Neural cell (in vitro differentiated cells): ENCODE measurements at regions not wholly inside any gene's neighbourhood (a gene's known extent, or its start where the extent isn't known, plus 50 kb on each side); places are given as distances from the start of the nearest gene placed in this dataset.

Source experiments
- H2AFZ ChIP-seq: fragments of 200-600, 300-800 bp; sonication (generic), shearing (Covaris generic); 2 replicates; pipeline ENCODE4 v1.6.0; 2014; ENCODE audit warnings: low read depth, mild to moderate bottlenecking, antibody characterized with exemption, low read length, moderate library complexity
- H3F3A ChIP-seq: fragments of 200-600 bp; shearing (Covaris generic); 2 replicates; pipeline ENCODE4 v1.6.1; 2016; ENCODE audit warnings: mild to moderate bottlenecking, moderate library complexity, mixed read lengths, antibody characterized with exemption, low read length; ENCODE audit not compliant: insufficient read depth, poor library complexity, severe bottlenecking
- H3K27ac ChIP-seq: fragments of 200-600, 300-800 bp; sonication (generic), shearing (Covaris generic); 2 replicates; pipeline ENCODE4 v1.5.1; 2014; ENCODE audit warnings: mild to moderate bottlenecking, low read length, moderate library complexity
- H3K27me3 ChIP-seq: fragments of 300-800, 200-600 bp; sonication (generic), shearing (Covaris generic); 2 replicates; pipeline ENCODE4 v1.6.0; 2014; ENCODE audit warnings: mild to moderate bottlenecking, low read depth, low read length, moderate library complexity; ENCODE audit not compliant: insufficient read depth
- H3K36me3 ChIP-seq: fragments of 300-800, 200-600 bp; sonication (generic), shearing (Covaris generic); 2 replicates; pipeline ENCODE4 v1.5.1; 2014; ENCODE audit warnings: mild to moderate bottlenecking, antibody characterized with exemption, low read length, moderate library complexity; ENCODE audit not compliant: insufficient read depth
- H3K4me2 ChIP-seq: fragments of 300-800, 200-600 bp; sonication (generic), shearing (Covaris generic); 2 replicates; pipeline ENCODE4 v1.6.0; 2014; ENCODE audit warnings: mild to moderate bottlenecking, low read length
- H3K4me3 ChIP-seq: fragments of 300-800, 200-600 bp; sonication (generic), shearing (Covaris generic); 2 replicates; pipeline ENCODE4 v1.5.1; 2014; ENCODE audit warnings: mild to moderate bottlenecking, low read length, moderate library complexity
- H3K79me2 ChIP-seq: fragments of 200-600 bp; shearing (Covaris generic); replicated peaks from 2 replicates; pipeline ENCODE4 v1.6.0; 2014; ENCODE audit warnings: mild to moderate bottlenecking, low read length, moderate library complexity; ENCODE audit not compliant: insufficient read depth
- H3K9ac ChIP-seq: fragments of 300-800, 200-600 bp; sonication (generic), shearing (Covaris generic); 2 replicates; pipeline ENCODE4 v1.6.1; 2016; ENCODE audit warnings: mild to moderate bottlenecking, low read length, mixed read lengths
- H3K9me2 ChIP-seq: fragments of 200-600 bp; shearing (Covaris generic); 2 replicates; pipeline ENCODE4 v1.6.1; 2016; ENCODE audit warnings: mild to moderate bottlenecking, low read length, mixed read lengths; ENCODE audit not compliant: insufficient read depth
- H3K9me3 ChIP-seq: fragments of 200-600, 300-800 bp; sonication (generic), shearing (Covaris generic); 2 replicates; pipeline ENCODE4 v1.6.1; 2016; ENCODE audit warnings: mild to moderate bottlenecking, mixed run types, low read length, moderate library complexity, mixed read lengths
- H4K20me1 ChIP-seq: fragments of 200-600 bp; shearing (Covaris generic); 2 replicates; pipeline ENCODE4 v1.6.1; 2016; ENCODE audit warnings: mild to moderate bottlenecking, mixed run types; ENCODE audit not compliant: insufficient read depth
- EP300 ChIP-seq: fragments of 450-650 bp; conservative IDR thresholded peaks from 2 replicates; pipeline ENCODE4 v1.6.1; 2014; ENCODE audit warnings: antibody characterized with exemption, mild to moderate bottlenecking, moderate library complexity; ENCODE audit not compliant: poor library complexity, severe bottlenecking
- EZH2 ChIP-seq: fragments of 200-600, 300-800 bp; shearing (Covaris generic), sonication (generic); IDR thresholded peaks from 2 replicates; pipeline ENCODE4 v1.6.1; 2014; ENCODE audit warnings: antibody characterized with exemption, low read length, borderline replicate concordance, mild to moderate bottlenecking; ENCODE audit not compliant: insufficient read depth, poor library complexity, severe bottlenecking
- MXI1 ChIP-seq: fragments of 450-650 bp; conservative IDR thresholded peaks from 2 replicates; pipeline ENCODE4 v1.6.1; 2014; ENCODE audit warnings: antibody characterized with exemption, mild to moderate bottlenecking; ENCODE audit not compliant: poor library complexity, severe bottlenecking
- POLR2AphosphoS5 ChIP-seq: IDR thresholded peaks from 2 replicates; pipeline ENCODE4 v1.6.1; 2012
- RAD21 ChIP-seq: fragments of 450-650 bp; conservative IDR thresholded peaks from 2 replicates; pipeline ENCODE4 v1.6.1; 2014; ENCODE audit warnings: antibody characterized with exemption, mild to moderate bottlenecking, moderate library complexity
- SMC3 ChIP-seq: fragments of 450-650 bp; conservative IDR thresholded peaks from 2 replicates; pipeline ENCODE4 v1.6.1; 2014; ENCODE audit warnings: antibody characterized with exemption, mild to moderate bottlenecking, moderate library complexity; ENCODE audit not compliant: poor library complexity
- TAF1 ChIP-seq: IDR thresholded peaks from 2 replicates; pipeline ENCODE4 v1.6.1; 2012; ENCODE audit warnings: low read depth
- TF ChIP-seq, protein P1 (sequence below): fragments of 450-650 bp; IDR thresholded peaks from 2 replicates; pipeline ENCODE4 v1.5.1; 2014; ENCODE audit warnings: antibody characterized with exemption, mild to moderate bottlenecking, moderate library complexity; ENCODE audit not compliant: poor library complexity, severe bottlenecking
- TF ChIP-seq, protein P2 (sequence below): IDR thresholded peaks from 2 replicates; pipeline ENCODE4 v1.6.1; 2012; ENCODE audit warnings: borderline replicate concordance

DNA sequence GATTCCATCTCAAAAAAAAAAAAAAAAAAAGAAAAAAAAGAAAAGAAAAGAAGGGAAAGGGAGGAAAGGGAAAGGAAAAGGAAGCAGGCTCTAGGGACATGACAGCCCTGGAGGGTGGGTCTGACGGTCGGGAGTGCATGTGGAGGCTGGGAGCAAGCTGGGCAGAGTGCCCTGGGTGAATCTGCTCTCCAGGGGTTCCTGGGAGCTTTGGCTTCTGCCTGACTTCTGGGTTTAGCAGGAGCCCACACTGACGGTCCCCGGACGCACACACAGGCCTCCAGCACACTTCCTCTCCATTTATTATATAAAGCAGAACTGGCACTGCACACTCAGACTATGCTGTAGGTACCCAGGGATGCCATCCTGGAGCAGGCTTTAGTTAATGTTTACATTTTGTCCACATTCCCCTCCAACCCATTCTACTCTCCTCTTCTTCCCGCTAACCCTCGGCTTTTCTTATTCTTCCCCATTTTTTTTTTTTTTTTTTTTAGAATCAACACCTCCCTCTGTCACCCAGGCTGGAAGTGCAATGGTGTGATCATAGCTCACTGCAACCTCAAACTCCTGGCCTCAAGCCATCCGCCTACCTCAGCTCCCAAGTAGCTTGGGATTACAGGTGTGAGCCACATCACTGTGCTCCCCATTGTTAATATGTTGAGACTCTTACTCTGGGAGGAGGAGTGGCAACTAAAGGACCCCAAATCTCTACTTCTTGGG lies 151.1 kb upstream of the SLC1A4 start:
- Histone ChIP-seq H3F3A (no peaks in the 10 kb centered on the region), H3K4me2 (no peak overlapping the region), H3K9me2 (no peaks in the 10 kb centered on the region), H3K27ac (no peak overlapping the region), H2AFZ (no peak overlapping the region), H3K36me3 (no peaks in the 10 kb centered on the region), H3K9me3 (no peaks in the 10 kb centered on the region), H4K20me1 (no peaks in the 10 kb centered on the region), H3K79me2 (no peaks in the 10 kb centered on the region), H3K4me3 (no peak overlapping the region), H3K9ac (no peak overlapping the region), H3K27me3 (no peaks in the 10 kb centered on the region)
- TF ChIP-seq RAD21 (no peak), EP300 (no peak), POLR2AphosphoS5 (no peak), MXI1 (no peak)

DNA sequence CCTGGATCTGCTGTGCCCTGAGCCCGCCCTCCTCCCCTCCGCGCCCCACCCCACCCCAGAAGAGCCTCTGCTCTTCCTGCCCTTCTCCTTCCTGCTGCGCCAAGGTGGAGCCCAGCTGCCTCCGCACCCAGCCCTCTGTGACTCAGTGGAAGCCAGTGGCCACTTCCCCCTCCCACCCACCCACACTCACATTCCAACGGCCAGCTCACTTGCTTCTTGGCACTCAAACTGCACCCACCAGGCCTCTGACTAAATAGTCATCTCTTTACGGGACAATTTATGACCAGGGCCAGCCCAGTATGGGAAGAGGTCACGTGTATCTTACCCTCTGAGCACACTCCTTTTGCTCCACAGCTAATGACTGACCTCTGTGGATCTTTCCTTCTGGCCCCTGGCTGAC lies 150.4 kb upstream of the SLC1A4 start:
- H3K9me2 ChIP-seq: no peaks in the 10 kb centered on the region
- no peak overlapping the region for H3K4me2 ChIP-seq
- H3K36me3 ChIP-seq: no peaks in the 10 kb centered on the region
- H2AFZ ChIP-seq: no peak overlapping the region
- no peaks in the 10 kb centered on the region for H3F3A ChIP-seq
- H3K27ac ChIP-seq: no peak overlapping the region
- H4K20me1 ChIP-seq: no peaks in the 10 kb centered on the region
- H3K4me3 ChIP-seq: no peak overlapping the region
- no peaks in the 10 kb centered on the region for H3K9me3 ChIP-seq
- TF ChIP-seq, protein P1, sequence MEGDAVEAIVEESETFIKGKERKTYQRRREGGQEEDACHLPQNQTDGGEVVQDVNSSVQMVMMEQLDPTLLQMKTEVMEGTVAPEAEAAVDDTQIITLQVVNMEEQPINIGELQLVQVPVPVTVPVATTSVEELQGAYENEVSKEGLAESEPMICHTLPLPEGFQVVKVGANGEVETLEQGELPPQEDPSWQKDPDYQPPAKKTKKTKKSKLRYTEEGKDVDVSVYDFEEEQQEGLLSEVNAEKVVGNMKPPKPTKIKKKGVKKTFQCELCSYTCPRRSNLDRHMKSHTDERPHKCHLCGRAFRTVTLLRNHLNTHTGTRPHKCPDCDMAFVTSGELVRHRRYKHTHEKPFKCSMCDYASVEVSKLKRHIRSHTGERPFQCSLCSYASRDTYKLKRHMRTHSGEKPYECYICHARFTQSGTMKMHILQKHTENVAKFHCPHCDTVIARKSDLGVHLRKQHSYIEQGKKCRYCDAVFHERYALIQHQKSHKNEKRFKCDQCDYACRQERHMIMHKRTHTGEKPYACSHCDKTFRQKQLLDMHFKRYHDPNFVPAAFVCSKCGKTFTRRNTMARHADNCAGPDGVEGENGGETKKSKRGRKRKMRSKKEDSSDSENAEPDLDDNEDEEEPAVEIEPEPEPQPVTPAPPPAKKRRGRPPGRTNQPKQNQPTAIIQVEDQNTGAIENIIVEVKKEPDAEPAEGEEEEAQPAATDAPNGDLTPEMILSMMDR: no peak
- TF ChIP-seq POLR2AphosphoS5: no peak
- no peak for TF ChIP-seq RAD21
- no peak for TF ChIP-seq SMC3
- TF ChIP-seq, protein P2, sequence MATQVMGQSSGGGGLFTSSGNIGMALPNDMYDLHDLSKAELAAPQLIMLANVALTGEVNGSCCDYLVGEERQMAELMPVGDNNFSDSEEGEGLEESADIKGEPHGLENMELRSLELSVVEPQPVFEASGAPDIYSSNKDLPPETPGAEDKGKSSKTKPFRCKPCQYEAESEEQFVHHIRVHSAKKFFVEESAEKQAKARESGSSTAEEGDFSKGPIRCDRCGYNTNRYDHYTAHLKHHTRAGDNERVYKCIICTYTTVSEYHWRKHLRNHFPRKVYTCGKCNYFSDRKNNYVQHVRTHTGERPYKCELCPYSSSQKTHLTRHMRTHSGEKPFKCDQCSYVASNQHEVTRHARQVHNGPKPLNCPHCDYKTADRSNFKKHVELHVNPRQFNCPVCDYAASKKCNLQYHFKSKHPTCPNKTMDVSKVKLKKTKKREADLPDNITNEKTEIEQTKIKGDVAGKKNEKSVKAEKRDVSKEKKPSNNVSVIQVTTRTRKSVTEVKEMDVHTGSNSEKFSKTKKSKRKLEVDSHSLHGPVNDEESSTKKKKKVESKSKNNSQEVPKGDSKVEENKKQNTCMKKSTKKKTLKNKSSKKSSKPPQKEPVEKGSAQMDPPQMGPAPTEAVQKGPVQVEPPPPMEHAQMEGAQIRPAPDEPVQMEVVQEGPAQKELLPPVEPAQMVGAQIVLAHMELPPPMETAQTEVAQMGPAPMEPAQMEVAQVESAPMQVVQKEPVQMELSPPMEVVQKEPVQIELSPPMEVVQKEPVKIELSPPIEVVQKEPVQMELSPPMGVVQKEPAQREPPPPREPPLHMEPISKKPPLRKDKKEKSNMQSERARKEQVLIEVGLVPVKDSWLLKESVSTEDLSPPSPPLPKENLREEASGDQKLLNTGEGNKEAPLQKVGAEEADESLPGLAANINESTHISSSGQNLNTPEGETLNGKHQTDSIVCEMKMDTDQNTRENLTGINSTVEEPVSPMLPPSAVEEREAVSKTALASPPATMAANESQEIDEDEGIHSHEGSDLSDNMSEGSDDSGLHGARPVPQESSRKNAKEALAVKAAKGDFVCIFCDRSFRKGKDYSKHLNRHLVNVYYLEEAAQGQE: no peak
- no peak for TF ChIP-seq EZH2
- TF ChIP-seq EP300: no peak
- TF ChIP-seq MXI1: no peak
- TF ChIP-seq TAF1: no peak
- no peaks in the 10 kb centered on the region for H3K79me2 ChIP-seq
- H3K27me3 ChIP-seq: no peaks in the 10 kb centered on the region
- H3K9ac ChIP-seq: no peak overlapping the region
